GM12864 (cell line): ENCODE measurements at regions not wholly inside any gene's neighbourhood (a gene's known extent, or its start where the extent isn't known, plus 50 kb on each side); places are given as distances from the start of the nearest gene placed in this dataset.

ENCODE experiments used
- DNase-seq: peaks from one replicate; pipeline ENCODE4 v3.0.0-alpha.2; 2011; ENCODE audit warnings: low read depth
- H3K4me3 ChIP-seq: 2 replicates; pipeline ENCODE4 v1.5.1; 2011; ENCODE audit warnings: mild to moderate bottlenecking, low read depth, low read length, control low read depth
- TF ChIP-seq, protein P1 (sequence below): IDR thresholded peaks from 2 replicates; pipeline ENCODE4 v1.5.1; 2011; ENCODE audit warnings: low read depth, mild to moderate bottlenecking, moderate library complexity, low read length, control low read depth, inconsistent platforms; ENCODE audit errors: missing control alignments

DNA sequence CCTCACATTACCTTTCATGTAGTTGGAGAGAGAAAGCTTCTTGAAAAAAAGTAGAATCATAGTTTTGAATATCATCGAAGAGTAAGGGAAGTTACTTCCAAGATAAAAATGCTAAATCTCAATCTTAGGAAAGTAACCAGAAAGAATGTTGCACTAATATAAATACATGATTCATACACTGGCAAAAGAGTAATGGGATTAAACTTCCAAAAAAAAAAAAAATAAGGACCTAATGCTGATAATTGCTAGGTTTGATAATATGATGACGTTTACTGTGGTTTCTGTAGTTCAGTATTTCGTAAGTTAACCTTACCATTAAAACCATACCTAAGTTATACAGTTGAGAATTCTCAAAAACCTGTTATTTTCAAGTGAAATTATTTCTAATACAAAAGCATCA, 573.8 kb upstream of the CDH9 start:
- TF ChIP-seq, protein P1, sequence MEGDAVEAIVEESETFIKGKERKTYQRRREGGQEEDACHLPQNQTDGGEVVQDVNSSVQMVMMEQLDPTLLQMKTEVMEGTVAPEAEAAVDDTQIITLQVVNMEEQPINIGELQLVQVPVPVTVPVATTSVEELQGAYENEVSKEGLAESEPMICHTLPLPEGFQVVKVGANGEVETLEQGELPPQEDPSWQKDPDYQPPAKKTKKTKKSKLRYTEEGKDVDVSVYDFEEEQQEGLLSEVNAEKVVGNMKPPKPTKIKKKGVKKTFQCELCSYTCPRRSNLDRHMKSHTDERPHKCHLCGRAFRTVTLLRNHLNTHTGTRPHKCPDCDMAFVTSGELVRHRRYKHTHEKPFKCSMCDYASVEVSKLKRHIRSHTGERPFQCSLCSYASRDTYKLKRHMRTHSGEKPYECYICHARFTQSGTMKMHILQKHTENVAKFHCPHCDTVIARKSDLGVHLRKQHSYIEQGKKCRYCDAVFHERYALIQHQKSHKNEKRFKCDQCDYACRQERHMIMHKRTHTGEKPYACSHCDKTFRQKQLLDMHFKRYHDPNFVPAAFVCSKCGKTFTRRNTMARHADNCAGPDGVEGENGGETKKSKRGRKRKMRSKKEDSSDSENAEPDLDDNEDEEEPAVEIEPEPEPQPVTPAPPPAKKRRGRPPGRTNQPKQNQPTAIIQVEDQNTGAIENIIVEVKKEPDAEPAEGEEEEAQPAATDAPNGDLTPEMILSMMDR, result no peak
- H3K4me3 ChIP-seq, result no peak overlapping the region
- DNase-seq, result no peak

DNA sequence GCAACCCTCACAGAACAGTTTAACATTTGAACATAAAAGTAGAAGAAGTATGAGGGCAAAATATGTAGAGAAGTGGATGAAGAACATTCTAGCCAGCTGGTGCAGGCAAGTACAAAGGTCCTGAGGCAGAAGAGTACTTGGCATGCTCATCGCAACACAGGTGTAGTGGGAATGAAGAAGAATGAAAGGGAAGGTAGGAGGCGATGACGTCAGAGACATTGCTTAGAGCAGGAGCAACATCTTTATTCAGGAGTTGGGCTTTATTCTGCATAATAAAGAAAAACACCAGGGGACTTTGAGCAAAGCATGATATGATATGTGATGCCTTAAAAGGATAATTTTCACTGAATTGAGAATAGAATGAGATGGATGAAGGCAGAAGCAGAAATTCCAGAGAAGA, 570.6 kb upstream of the CDH9 start:
- no peak overlapping the region for H3K4me3 ChIP-seq
- no peak for DNase-seq
- TF ChIP-seq, protein P1, result no peak

DNA sequence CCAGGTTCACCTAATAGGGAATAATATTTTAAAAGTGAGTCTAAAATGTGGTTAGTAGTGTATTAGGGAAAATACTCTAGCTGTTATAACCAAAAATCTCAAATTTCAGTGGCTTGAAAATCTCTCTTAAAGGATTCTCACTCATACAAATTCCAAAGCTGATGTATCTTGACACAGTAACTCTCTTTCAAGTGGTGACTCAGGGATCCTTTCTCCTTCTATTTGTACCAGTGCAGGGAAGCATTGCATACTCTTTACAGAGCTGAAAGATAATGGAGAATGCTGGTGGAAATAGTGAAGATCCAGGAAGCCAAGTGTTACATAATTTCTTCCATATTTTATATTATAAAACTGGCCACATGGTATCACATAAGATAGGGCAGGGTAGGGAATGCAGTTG, 560.2 kb upstream of the CDH9 start:
- TF ChIP-seq, protein P1, result no peak
- H3K4me3 ChIP-seq, result no peak overlapping the region
- no peak for DNase-seq

DNA sequence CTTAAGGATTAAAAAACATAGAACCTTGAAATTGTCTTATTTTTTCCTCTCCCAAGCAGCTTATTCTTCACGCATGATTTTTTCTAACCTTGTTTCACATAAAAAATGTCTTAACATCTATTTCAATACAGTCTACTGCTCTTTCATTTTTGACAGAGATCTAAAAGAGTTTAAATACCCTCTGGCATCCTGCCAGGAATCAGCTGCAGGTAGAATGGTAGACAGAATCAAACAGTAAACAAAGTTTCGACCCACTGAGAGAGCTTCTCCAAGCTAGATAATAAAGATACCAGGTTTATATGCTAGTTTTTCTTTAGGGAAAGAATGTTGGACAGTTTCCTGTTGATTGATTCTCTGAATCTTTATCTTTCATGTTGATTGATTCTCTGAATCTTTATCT, 555.8 kb upstream of the CDH9 start:
- DNase-seq, result no peak
- TF ChIP-seq, protein P1, result no peak
- no peak overlapping the region for H3K4me3 ChIP-seq

DNA sequence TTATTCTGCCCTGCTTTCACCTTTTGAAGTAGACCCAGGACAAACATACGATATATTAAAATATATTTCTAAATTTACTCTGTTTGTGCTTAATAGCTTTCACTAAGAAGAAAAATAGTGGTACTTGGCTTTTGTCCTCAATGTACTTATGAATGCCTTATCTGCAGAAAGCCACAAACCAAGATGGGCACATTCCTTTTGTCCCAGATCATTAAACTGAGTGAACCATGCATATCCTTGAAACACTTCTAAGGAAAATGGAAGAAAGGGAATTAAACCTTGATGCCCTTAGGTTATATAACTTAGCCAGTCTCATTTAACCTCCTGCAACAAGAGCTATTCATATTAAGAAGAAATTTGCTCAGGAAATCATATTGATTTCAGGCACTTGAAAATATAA, 553.8 kb upstream of the CDH9 start:
- no peak for DNase-seq
- TF ChIP-seq, protein P1, result no peak

DNA sequence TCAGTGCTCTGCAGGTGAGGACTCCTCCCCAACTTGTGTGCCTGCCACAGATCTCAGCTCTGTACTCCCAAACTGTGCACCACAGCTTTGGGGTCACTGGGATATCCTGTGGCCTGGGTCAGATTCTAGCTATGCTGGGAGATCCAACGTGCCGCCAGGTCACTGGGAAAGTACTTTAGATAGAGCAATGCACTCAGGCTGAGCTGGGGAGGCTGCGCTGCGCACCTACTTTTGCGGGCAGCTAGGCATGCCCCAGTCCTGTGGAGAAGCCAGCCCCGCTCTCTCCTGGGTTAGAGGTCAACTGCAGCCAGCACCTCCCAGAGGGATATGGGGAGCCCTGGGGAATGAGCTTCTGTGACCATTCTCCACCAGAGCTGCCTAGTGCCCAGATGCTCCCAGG, 552.1 kb upstream of the CDH9 start:
- TF ChIP-seq, protein P1, result no peak
- no peak overlapping the region for H3K4me3 ChIP-seq
- no peak for DNase-seq

More for the DNA sequence above, 553.8 kb upstream of the CDH9 start:
- no peak overlapping the region for H3K4me3 ChIP-seq

DNA sequence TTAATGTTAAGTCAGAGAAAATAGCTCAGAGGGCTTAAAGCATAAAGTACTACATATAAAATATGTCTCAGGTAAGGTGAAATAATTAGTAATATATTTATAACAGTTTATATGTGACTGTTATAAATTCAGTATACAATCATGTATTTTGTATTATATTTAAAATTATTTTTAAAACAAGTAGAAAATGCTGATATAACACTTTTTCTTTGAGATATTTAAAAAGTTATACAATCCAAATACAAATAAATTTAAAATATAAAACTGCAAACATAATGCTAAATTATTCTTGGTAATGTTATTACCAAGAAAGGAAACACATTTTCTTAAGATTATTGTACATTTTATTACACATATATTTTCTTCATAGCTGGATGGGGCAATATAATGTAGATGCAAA, 539.9 kb upstream of the CDH9 start:
- no peak for DNase-seq
- TF ChIP-seq, protein P1, result no peak
- H3K4me3 ChIP-seq, result no peak overlapping the region
